ENCODE measurements at regions not wholly inside any gene's neighbourhood (a gene's known extent, or its start where the extent isn't known, plus 50 kb on each side); places are given as distances from the start of the nearest gene placed in this dataset.

DNA sequence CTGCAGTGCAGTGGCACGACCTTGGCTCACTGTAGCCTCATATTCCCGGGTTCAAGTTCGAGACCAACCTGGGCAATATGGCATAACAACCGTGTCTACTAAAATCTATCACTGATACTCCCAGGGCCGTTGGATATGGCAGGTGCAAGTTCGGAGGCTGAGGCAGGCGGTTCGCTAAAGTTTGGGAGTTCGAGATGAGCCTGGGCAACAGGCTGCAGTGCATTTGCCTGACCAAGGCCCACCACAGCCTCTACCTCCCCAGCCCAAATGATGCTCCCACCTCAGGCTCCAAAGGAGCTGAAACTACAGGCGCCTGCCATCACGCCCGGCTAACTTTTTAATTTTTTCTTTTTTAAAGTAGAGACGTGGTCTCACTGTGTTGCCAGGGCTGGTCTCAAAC lies 177.1 kb upstream of the ALG10B start:
- no peak for DNase-seq

DNA sequence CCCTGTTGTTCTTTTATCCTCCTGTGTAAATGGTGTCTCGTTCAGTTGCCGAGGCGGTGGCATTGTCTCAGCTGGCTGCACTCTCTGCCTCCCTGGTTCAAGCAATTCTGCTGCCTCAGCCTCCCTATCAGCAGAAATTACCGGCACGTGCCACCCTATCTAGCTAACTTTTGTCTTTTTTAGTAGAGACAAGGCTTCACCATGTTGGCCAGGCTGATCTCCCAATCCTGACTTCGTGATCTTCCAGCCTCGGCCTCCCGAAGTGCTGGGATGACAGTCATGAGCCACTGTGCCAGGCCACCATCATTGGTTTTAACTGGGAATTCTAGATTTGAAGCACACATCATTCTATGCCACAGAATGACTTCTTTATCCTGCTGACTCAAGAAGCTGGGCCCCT lies 175.3 kb upstream of the ALG10B start:
- DNase-seq, result no peak

DNA sequence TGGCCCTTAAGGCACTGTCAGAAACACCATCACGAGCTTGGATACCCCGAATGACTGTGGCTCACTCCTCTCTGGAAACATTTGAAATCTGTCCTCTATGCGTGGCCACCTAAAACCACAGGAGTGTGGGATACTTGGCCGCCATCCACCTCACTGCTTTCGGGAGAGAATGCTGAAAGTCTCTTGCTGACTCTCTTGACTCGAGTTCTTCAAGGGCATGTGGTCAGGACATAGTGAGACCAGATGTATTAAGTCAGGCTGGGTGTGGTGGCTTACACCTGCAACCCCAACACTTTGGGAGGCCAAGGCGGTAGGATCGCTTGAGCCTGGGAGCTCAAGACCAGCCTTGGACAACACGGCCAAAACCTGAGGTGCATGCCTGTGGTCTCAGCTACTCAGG lies 174.7 kb upstream of the ALG10B start:
- no peak for DNase-seq

DNA sequence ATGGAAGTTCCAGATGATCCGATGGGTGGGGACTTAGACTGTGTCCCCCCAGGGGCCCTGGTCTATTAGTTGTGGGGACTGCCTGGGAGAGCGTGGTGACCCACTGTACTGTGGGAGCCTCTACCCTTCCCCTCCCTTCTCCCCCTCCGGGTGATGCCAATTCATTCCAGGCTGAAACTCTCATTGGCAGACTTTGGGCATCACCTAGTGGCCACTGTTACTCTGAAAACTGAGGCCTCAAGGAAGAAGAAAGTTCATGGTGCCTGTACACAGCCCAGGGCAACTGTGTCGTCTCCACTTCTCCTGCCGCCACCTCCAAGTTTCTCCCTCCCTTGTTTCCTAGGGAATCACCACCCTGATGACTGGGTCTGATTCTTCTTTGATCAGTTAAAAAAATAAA lies 173.6 kb upstream of the ALG10B start:
- no peak for DNase-seq

DNA sequence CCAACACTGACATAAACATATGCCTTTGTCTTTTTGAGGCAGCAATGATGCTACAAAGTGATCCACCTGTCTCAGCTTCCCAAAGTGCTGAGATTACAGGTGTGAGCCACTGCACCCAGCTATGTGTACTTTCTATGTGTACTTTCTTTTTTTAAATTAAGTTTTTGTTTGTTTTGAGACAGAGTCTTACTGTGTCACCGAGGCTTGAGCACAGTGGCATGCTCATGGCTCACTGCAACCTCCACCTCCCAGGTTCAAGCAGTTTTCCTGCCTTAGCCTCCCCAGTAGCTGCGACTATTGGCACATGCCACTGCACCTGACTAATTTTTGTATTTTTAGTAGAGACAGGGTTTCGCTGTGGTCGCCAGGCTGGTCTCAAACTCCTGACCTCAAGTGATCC lies 172.5 kb upstream of the ALG10B start:
- DNase-seq, result no peak

DNA sequence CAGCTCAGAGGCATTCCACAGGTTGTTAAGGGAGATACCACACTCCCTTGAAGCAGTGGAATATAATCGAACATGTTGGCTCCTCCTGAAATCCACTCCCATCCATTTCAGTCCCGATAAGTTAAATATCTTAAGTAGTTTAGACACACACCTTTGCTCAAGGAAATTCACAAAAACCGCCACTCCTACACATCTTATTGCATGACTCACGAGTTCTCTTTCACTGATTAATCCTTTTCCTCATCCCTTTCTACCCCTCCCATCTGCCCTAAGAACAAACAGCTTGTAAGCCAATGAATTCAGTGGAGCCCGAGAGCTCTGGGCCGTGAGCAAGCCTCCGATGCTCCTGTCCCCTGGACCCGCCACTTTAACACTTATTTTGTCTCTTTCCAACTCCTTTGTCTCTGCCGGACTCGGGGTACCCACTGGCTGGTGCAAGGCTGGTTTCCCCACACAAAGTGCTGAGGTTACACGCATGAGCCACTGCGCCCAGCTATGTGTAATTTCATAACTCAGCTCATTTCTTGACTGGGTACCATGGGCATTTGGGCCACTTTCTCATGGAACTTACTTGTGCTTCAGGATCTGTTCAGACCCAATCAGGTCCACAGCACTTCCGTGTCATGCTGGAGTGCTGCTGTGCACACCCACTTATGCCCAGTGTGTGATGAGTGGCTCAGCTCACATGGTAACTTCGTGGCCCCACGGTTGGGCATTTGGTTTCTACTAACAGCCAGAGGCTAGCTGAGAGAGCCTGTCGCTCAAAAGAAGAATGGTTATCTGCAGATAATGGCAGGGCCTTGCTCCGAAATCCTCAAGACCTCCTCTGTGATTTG lies 171.8 kb upstream of the ALG10B start:
- DNase-seq, result no peak

DNA sequence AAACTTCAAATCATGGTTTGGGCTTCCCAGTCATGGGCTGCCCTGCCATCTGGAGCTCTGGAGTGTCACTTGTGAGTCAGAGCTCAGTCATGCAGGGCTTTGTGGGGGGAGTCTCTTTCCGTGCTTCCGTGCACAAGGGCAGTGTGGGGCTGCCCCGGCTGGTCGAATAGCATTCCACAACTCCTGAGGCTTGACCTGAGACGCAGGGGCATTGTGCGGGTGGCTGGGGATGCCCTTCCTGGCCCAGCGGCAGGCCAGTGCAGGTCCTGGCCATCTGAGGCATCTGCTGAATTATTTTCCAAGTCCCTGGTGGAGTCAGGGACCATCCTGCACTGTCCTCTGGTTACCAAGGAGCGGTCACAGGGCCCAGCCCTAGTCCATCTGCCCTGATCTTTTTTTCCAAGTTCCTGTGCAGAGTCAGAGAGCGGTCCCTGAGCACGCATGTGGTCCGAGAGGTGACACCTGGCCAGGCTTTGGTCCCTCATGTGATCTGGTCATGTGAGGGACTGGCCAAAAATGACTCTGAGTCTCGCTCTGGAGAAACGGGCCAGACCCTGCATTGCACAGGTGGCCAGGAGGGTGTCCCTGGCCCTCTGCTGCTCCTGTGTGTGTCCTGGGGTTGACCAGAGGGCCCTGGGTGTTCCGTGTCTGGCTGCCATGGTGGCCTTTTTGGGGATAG lies 167.0 kb upstream of the ALG10B start:
- DNase-seq, result no peak

DNA sequence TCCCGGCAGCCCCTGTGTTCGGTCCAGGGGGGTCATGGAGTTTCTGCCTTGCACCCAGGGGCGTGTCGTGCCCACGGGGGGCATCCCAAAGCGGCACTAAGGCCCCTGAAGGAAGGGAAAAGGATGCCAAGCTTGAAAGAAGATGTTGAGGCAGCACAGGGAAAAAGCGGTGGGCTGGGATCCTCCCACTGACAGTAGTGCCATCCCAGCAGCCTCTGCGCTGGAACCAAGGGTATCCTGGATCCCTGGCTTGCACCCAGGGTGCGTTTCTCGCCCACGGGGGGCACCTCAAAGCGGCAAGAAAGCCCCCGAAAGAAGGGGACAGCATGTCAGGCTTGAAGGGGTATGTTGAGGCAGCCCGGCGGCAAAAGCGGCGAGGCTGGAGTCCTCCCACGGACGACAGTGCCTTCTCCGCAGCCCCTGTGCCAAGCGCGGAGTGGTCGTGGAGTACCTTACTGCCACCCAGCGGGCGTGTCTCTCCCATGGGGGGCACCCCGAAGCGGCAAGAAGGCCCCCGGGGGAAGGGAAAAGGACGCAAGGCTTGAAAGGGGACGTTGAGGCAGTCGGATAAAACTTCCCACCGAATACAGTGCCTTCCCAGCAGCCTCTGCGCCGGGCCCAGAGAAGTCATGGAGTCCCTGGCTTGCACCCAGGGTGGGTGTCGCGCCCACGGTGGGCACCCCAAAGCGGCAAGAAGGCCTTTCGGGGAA lies 164.4 kb upstream of the ALG10B start:
- no peak for DNase-seq

DNA sequence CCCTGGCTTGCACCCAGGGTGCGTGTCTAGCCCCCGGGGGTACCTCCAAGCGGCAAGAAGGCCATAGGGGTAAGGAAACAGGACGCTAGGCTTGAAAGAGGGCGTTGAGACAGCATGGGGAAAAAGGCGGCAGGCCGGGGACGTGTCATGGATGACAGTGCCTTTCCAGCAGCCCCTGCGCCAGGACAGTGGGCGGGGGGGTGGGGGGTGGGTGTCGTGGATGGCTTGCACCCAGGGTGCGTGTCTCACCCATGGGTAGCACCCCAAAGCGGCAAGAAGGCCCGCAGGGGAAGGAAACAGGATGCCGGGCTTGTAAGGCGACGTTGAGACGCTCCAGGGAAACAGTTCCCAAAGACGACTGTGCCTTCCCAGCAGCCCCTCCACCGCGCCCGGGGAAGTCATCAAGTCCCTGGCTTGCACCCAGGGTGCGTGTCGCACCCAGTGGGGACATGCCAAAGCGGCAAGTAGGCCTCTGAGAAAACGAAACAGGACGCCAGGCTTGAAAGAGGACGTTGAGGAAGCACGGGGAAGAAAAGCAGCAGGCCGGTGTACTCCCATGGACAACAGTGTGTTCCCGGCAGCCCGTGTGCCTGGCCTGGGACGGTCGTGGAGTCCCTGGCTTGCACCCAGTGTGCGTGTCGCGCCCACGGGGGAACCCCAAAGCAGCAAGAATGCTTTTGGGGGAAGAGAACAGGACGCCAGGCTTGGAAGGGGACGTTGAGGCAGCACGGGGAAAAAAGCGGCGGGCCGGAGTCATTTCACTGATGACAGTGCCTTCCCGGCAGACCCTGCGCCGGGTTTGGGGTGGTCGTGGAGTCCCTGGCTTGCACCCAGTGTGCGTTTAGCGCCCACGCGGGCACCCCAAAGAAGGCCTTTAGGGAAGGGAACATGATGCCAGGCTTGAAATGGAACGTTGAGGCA lies 163.5 kb upstream of the ALG10B start:
- DNase-seq, result no peak

DNA sequence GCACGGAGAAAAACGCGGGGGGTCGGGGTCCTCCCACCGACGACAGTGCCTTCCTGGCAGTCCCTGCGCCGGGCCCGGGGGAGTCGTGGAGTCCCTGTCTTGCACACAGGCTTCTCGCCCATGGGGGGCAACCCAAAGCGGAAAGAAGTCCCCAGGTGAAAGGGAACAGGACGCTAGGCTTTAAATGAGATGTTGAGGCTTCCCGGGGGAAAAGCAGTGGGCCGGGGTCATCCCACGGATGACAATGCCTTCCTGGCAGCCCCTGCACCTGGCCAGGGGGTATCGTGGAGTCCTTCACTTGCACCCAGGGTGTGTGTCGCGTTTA lies 162.9 kb upstream of the ALG10B start:
- no peak for DNase-seq

DNA sequence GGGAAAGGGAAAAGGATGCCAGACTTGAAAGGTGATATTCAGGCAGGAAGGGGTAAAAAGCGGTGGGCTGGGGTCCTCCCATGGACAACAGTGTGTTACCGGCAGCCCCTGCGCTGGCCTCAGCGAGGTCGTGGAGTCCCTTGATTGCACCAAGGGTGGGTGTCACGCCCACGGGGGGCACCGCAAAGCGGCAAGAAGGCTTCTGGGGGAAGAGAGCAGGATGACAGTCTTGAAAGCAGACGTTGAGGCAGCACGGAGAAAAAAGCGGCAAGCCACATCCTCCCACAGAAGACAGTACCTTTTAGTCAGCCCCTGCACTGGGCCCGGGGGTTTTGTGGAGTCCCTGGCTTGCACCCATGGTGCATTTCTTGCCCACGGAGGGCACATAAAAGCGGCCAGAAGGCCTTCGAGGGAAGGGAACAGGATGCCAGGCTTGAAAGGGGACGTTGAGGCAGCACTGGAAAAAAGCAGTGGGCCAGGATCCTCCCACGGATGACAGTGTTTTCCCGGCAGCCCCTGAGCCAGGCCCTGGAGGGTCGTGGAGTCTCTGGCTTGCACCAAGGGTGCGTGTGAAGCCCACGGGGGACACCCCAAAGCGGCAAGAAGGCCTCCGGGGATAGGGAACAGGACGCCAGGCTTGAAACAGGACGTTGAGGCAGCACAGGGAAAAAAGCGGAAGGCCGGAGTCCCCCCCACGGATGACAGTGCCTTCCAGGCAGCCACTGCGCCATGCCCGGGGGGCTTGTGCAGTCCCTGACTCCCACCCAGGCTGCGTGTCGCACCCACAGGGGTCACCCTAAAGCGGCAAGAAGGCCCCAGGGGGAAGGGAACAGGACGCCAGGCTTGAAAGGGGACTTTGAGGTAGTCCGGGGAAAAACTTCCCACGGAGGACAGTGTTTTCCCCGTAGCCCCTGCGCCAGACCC lies 162.2 kb upstream of the ALG10B start:
- no peak for DNase-seq

DNA sequence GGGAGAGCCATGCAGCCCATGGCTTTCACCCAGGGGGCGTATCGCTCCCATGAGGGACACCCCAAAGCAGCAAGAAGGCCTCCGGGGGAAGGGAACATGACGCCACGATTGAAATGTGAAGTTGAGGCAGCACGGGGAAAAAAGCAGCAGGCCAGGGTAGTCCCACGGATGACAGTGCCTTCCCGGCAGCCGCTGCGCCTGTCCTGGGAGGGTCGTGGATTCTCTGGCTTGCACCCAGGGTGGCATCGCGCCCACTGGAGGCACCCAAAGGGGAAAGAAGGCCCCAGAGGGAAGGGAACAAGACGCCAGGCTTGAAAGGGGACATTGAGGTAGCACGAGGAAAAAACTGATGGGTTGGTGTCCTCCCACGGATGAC lies 161.6 kb upstream of the ALG10B start:
- no peak for DNase-seq

DNA sequence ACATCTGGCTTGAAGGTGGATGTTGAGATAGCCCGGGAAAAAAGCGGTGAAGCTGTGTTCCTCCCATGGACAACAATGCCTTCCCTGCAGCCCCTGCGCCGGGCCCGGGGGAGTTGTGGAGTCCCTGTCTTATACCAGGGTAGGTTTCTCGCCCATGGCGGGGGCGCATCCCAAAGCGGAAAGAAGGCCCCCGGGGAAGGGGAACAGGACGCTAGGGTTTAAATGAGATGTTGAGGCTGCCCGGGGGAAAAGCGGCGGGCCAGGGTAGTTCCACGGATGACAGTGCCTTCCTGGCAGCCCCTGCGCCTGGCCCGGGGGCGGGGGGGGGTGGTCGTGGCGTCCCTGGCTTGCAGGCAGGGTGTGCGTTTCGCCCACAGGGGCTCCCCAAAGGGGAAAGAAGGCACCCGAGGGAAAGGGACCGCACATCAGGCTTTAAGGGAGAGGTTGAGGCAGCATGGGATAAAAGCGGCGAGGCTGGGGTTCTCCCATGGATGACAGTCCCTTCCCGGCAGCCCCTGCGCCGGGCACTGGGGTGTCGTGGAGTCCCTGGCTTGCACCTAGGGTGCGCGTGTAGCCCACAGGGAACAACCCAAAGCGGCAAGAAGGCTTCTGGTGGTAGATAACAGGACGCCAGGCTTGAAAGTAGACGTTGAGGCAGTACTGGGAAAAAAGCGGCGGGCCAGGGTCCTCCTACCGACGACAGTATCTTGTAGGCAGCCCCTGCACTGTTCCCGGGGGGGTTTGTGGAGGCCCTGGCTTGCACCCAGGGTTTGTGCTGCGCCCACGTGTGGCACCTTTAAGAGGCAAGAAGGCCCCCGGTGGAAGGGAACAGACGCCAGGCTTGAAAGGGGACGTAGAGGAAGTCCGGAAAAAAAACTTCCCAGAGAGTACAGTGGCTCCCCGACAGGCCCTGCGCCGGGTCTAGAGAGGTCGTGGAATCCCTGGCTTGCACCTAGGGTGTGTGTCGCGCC lies 160.8 kb upstream of the ALG10B start:
- DNase-seq, result no peak

DNA sequence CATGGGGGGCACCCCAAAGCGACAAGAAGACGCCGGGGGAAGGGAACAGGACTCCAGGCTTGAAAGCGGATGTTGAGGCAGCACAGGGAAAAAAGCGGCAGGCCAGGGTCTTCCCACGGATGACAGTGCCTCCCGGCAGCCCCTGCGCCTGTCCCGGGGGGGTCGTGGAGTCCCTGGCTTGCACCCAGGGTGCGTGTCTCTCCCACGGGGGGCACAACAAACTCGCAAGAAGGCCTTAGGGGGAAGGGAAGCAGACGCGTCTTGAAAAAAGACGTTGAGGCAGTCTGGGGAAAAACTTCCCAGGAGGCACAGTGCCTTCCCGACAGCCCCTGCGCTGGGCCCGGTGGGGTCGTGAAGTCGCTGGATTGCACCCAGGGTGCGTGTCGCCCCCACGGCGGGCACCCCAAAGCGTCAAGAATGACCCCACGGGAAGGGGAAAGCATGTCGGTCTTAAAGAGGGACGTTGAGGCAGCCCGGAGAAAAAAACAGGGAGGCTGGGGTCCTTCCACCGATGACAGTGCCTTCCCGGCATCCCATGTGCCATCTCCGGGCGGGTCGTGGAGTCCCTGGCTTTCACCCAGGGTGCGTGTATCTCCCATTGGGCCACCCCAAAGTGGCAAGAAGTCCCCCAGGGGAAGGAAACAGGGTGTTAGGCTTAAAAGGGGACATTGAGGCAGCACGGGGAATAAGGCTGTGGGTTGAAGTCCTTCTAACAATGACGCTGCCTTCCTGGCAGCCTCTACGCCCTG lies 159.9 kb upstream of the ALG10B start:
- DNase-seq, result no peak

DNA sequence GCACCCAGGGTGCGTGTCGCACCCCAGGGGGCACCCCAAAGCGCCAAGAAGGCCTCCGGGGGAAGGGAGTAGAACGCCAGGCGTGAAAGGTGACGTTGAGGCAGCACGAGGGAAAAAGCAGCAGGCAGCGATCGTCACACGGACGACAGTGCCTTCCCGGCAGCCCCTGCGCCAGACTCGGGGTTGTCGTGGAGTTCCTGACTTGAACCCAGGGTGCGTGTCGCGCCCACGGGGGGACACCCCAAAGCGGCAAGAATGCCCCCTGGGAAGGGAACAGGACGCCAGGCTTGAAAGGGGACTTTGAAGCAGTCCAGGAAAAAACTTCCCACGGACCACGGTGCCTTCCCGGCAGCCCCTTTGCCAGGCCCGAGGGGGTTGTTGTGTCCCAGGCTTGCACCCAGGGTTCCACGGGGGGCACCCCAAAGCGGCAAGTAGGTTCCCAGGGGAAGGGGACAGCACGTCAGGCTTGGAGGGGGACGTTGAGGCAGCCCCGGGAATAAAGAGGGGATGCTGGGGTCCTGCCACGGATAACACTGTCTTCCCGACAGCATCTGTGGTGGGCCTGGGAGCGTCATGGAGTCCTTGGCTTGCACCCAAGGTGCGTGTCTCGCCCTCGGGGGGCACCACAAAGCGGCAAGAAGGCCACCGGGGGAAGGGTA lies 159.2 kb upstream of the ALG10B start:
- DNase-seq, result no peak

DNA sequence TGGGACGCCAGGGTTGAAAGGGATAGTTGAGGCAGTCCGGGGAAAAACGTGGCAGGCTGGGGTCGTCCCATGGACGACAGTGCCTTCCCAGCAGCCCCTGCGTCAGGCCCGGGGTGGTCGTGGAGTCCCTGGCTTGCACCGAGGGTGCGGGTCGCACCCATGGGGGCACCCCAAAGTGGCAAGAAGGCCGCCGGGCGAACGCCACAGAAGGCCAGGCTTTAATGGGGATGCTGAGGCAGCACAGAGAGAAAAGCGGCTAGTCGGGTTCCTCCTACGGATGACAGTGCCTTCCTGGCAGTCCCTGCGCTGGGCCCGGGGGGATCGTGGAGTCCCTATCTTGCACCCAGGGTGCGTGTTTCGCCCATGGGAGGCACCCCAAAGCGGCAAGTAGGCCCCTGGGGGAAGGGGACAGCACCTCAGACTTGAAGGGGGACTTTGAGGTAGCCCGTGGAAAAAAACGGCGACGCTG lies 158.6 kb upstream of the ALG10B start:
- DNase-seq, result no peak

DNA sequence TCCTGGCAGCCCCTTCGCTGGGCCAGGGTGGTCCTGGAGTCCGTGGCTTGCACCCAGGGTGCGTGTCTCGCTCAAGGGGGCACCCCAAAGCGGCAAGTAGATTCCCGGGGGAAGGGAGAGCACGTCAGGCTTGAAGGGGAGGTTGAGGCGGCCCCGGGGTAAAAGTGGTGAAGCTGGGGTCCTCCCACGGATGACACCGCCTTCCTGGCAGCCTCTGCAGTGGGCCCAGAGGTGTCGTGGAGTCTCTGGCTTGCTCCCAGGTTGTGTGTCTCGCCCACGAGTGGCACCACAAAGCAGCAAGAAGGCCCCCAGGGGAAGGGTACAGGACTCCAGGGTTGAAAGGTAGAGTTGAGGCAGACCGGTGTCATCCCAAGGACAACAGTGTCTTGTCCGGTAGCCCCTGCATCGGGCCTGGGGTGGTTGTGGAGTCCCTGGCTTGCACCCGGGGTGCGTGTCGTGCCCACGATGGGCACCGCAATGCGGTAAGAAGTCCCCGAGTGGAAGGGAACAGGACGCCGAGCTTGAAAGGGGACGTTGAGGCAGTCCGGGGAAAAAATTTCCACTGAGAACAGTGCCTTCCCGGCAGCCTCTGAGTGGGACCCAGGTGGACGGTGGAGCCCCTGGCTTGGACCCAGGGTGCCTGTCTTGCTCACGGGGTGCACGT lies 158.0 kb upstream of the ALG10B start:
- DNase-seq, result no peak

DNA sequence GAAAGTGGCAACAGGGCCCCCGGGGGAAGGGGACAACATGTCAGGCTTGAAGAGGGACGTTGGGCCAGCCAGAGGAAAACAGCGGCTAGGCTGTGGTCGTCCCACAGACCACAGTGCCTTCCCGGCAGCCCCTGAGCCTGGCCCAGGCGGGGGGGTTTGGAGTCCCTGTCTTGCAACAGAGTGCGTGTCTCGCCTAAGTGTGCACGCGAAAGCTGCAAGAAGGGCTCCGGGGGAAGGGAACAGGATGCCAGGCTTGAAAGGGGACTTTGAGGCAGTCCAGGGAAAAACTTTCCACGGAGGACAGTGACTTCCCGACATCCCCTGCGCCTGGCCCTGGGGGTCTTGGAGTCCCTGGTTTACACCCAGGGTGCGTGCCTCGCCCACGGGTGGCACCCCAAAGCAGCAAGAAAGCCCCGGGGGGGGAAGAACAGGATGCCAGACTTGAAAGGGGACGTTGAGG lies 157.5 kb upstream of the ALG10B start:
- no peak for DNase-seq

All from NCI-H345 (cell line).